HEK293 (cell line): ENCODE measurements at regions not wholly inside any gene's neighbourhood (a gene's known extent, or its start where the extent isn't known, plus 50 kb on each side); places are given as distances from the start of the nearest gene placed in this dataset.

Experiments
- CTCF ChIA-PET: fragments of 350-600 bp; formaldehyde crosslinking; extraction: SDS; loops from one replicate; lab custom pipeline; 2021; ENCODE audit warnings: antibody characterized with exemption; lab: Yijun Ruan, JAX
- POLR2A ChIA-PET: fragments of 300-600 bp; formaldehyde crosslinking; extraction: SDS; loops from one replicate; lab custom pipeline; 2020; ENCODE audit warnings: antibody characterized with exemption, inconsistent platforms; lab: Yijun Ruan, JAX
- H3K27ac ChIP-seq: fragments of 200-500 bp; sonication (Bioruptor generic); 2 replicates; pipeline ENCODE4 v1.5.1; 2014; ENCODE audit warnings: low read depth, low read length, control low read depth, inconsistent platforms; ENCODE audit errors: extremely low read depth
- H3K36me3 ChIP-seq, 2 experiments: fragments of 200-500 bp in 1 of 2; sonication (Bioruptor generic) in 1 of 2; 1 replicate in 1 of 2; 2 replicates in 1 of 2; pipeline ENCODE4 v1.5.1; 2014 to 2017; ENCODE audit warnings: inconsistent platforms in 2 of 2, low read length in 2 of 2; ENCODE audit not compliant: control insufficient read depth in 2 of 2, insufficient read depth in 1 of 2
- H3K4me1 ChIP-seq: fragments of 200-500 bp; sonication (Bioruptor generic); 2 replicates; pipeline ENCODE4 v1.5.1; 2014; ENCODE audit warnings: mild to moderate bottlenecking, low read length, inconsistent platforms; ENCODE audit not compliant: control insufficient read depth, insufficient read depth
- H3K4me3 ChIP-seq: 2 replicates; pipeline ENCODE4 v1.5.1; 2011; ENCODE audit warnings: low read depth, mild to moderate bottlenecking, control low read depth, low read length, moderate library complexity
- H3K9me3 ChIP-seq: fragments of 200-500 bp; sonication (Bioruptor generic); 2 replicates; pipeline ENCODE4 v1.5.1; 2014; ENCODE audit warnings: low read depth, low read length, inconsistent platforms; ENCODE audit not compliant: control insufficient read depth, insufficient read depth
- ATF2 ChIP-seq: fragments of 450-650 bp; formaldehyde crosslinking; IDR thresholded peaks from 2 replicates; pipeline ENCODE4 v1.5.1; 2016; ENCODE audit warnings: missing biosample characterization, missing genetic modification characterization, low read depth
- FEZF1 ChIP-seq: fragments of 450-650 bp; formaldehyde crosslinking; IDR thresholded peaks from 2 replicates; pipeline ENCODE4 v1.5.1; 2016; ENCODE audit warnings: missing biosample characterization, missing genetic modification characterization
- GLIS2 ChIP-seq: fragments of 450-650 bp; formaldehyde crosslinking; IDR thresholded peaks from 2 replicates; pipeline ENCODE4 v1.5.1; 2016; ENCODE audit warnings: missing biosample characterization, missing genetic modification characterization
- PATZ1 ChIP-seq: fragments of 450-650 bp; formaldehyde crosslinking; IDR thresholded peaks from 2 replicates; pipeline ENCODE4 v1.5.1; 2016; ENCODE audit warnings: missing biosample characterization, missing genetic modification characterization
- SCRT1 ChIP-seq: fragments of 450-650 bp; formaldehyde crosslinking; IDR thresholded peaks from 2 replicates; pipeline ENCODE4 v1.5.1; 2016; ENCODE audit warnings: missing biosample characterization, missing genetic modification characterization, borderline replicate concordance
- ZBTB44 ChIP-seq: fragments of 450-650 bp; IDR thresholded peaks from 2 replicates; pipeline ENCODE4 v1.5.1; 2018; ENCODE audit warnings: missing biosample characterization, mild to moderate bottlenecking, missing genetic modification characterization
- ZBTB8A ChIP-seq: fragments of 450-650 bp; formaldehyde crosslinking; IDR thresholded peaks from 2 replicates; pipeline ENCODE4 v1.5.1; 2016; ENCODE audit warnings: missing biosample characterization, missing genetic modification characterization
- ZEB2 ChIP-seq: fragments of 450-650 bp; formaldehyde crosslinking; IDR thresholded peaks from 2 replicates; pipeline ENCODE4 v1.5.1; 2016; ENCODE audit warnings: missing biosample characterization, missing genetic modification characterization
- ZNF114 ChIP-seq: fragments of 450-650 bp; formaldehyde crosslinking; IDR thresholded peaks from 2 replicates; pipeline ENCODE4 v1.5.0; 2017; ENCODE audit warnings: missing biosample characterization, missing genetic modification characterization
- ZNF121 ChIP-seq: fragments of 450-650 bp; formaldehyde crosslinking; IDR thresholded peaks from 2 replicates; pipeline ENCODE4 v1.5.1; 2016; ENCODE audit warnings: missing biosample characterization, missing genetic modification characterization
- ZNF148 ChIP-seq: fragments of 450-650 bp; formaldehyde crosslinking; IDR thresholded peaks from 2 replicates; pipeline ENCODE4 v1.5.0; 2017; ENCODE audit warnings: missing biosample characterization, missing genetic modification characterization, borderline replicate concordance
- ZNF155 ChIP-seq: fragments of 450-650 bp; formaldehyde crosslinking; IDR thresholded peaks from 2 replicates; pipeline ENCODE4 v1.5.1; 2016; ENCODE audit warnings: missing biosample characterization, missing genetic modification characterization
- ZNF302 ChIP-seq: fragments of 450-650 bp; formaldehyde crosslinking; IDR thresholded peaks from 2 replicates; pipeline ENCODE4 v1.5.1; 2016; ENCODE audit warnings: missing biosample characterization, missing genetic modification characterization, low read depth
- ZNF335 ChIP-seq: fragments of 450-650 bp; formaldehyde crosslinking; conservative IDR thresholded peaks from 2 replicates; pipeline ENCODE4 v1.5.1; 2016; ENCODE audit warnings: missing biosample characterization, missing genetic modification characterization
- ZNF37A ChIP-seq: fragments of 450-650 bp; IDR thresholded peaks from 2 replicates; pipeline ENCODE4 v1.5.1; 2018; ENCODE audit warnings: missing biosample characterization, missing genetic modification characterization
- ZNF426 ChIP-seq: fragments of 450-650 bp; formaldehyde crosslinking; IDR thresholded peaks from 2 replicates; pipeline ENCODE4 v1.5.1; 2017; ENCODE audit warnings: missing biosample characterization, missing genetic modification characterization, mild to moderate bottlenecking, inconsistent platforms, moderate library complexity
- ZNF521 ChIP-seq: fragments of 450-650 bp; formaldehyde crosslinking; IDR thresholded peaks from 2 replicates; pipeline ENCODE4 v1.5.1; 2017; ENCODE audit warnings: missing biosample characterization, mild to moderate bottlenecking, missing genetic modification characterization
- ZNF658 ChIP-seq: fragments of 450-650 bp; formaldehyde crosslinking; IDR thresholded peaks from 2 replicates; pipeline ENCODE4; 2016; ENCODE audit warnings: missing biosample characterization, missing genetic modification characterization
- ZNF747 ChIP-seq: fragments of 450-650 bp; formaldehyde crosslinking; IDR thresholded peaks from 2 replicates; pipeline ENCODE4 v1.5.1; 2016; ENCODE audit warnings: missing biosample characterization, missing genetic modification characterization

GRCh38 chr6:168838037-168838399 is 397.0 kb downstream of the SMOC2 start:
- Histone ChIP-seq H3K36me3 (no peaks in the 10 kb centered on the region), H3K4me3 (no peak overlapping the region), H3K9me3 (no peaks in the 10 kb centered on the region; the same call in 1 of the 2 replicates), H3K27ac (no peak overlapping the region), H3K4me1 (no peaks in the 10 kb centered on the region)
- TF ChIP-seq ZNF426 (tag by site-specific recombination) (no peak), ATF2 (tag by site-specific recombination) (no peak), GLIS2 (tag by site-specific recombination) (no peak), ZBTB44 (tag by site-specific recombination) (no peak), PATZ1 (tag by site-specific recombination) (no peak), SCRT1 (tag by site-specific recombination) (no peak), ZNF114 (tag by site-specific recombination) (no peak), ZEB2 (tag by site-specific recombination) (no peak), ZNF658 (tag by site-specific recombination) (no peak), ZNF155 (tag by site-specific recombination) (no peak), ZNF148 (tag by site-specific recombination) (no peak), ZNF121 (tag by site-specific recombination) (no peak), ZNF521 (tag by site-specific recombination) (no peak), FEZF1 (tag by site-specific recombination) (no peak), ZNF747 (tag by site-specific recombination) (no peak), ZNF302 (tag by site-specific recombination) (no peak), ZBTB8A (tag by site-specific recombination) (no peak), ZNF37A (tag by site-specific recombination) (no peak), ZNF335 (tag by site-specific recombination) (no peak)
- ChIA-PET POLR2A (no interaction called here), CTCF (no interaction called here)
